ENCODE measurements at regions not wholly inside any gene's neighbourhood (a gene's known extent, or its start where the extent isn't known, plus 50 kb on each side); places are given as distances from the start of the nearest gene placed in this dataset.

- intact Hi-C loops (cut with micrococcal nuclease), result no loop called here
- no peaks in the 10 kb centered on the region for H3K27me3 Mint-ChIP-seq
- H3K9me3 Mint-ChIP-seq, result peaks cover 2% of the 10 kb centered on the region
- TF ChIP-seq CTCF (IDR thresholded peaks at IDR 0.05), result no peak
- H3K27ac Mint-ChIP-seq, result no peak overlapping the region
- ChIA-PET CTCF (no interaction called here), POLR2A (no interaction called here)
- H3K36me3 Mint-ChIP-seq (ENCODE audit: low read depth), result no peaks in the 10 kb centered on the region
- no peak overlapping the region for H3K4me3 Mint-ChIP-seq
- ATAC-seq (ENCODE audit: low read depth) (no peak), DNase-seq (no peak)
- no peaks in the 10 kb centered on the region for H3K4me1 Mint-ChIP-seq
Observed at GRCh38 chr6:153625089-153625488, 414.0 kb upstream of the OPRM1 start.

- peaks cover 2% of the 10 kb centered on the region for H3K9me3 Mint-ChIP-seq
- H3K4me1 Mint-ChIP-seq, result no peaks in the 10 kb centered on the region
- no peak for TF ChIP-seq CTCF (IDR thresholded peaks at IDR 0.05)
- ChIA-PET CTCF (no interaction called here), POLR2A (no interaction called here)
- H3K27ac Mint-ChIP-seq, result no peak overlapping the region
- no peak for DNase-seq
- intact Hi-C loops (cut with micrococcal nuclease), result no loop called here
- H3K27me3 Mint-ChIP-seq, result no peaks in the 10 kb centered on the region
- no peak for ATAC-seq (ENCODE audit: low read depth)
- H3K4me3 Mint-ChIP-seq, result no peak overlapping the region
- no peaks in the 10 kb centered on the region for H3K36me3 Mint-ChIP-seq (ENCODE audit: low read depth)
Observed at GRCh38 chr6:153624528-153624927, 414.5 kb upstream of the OPRM1 start.

GRCh38 chr6:153623496-153623895 is 415.5 kb upstream of the OPRM1 start:
- TF ChIP-seq CTCF (IDR thresholded peaks at IDR 0.05), result no peak
- Mint-ChIP-seq H3K27me3 (no peaks in the 10 kb centered on the region), H3K9me3 (peaks cover 2% of the 10 kb centered on the region), H3K36me3 (ENCODE audit: low read depth) (no peaks in the 10 kb centered on the region), H3K27ac (no peak overlapping the region), H3K4me3 (no peak overlapping the region), H3K4me1 (no peaks in the 10 kb centered on the region)
- ChIA-PET POLR2A (no interaction called here), CTCF (no interaction called here)
- DNase-seq, result no peak
- ATAC-seq (ENCODE audit: low read depth), result no peak
- intact Hi-C loops (cut with micrococcal nuclease), result no loop called here

- no peak overlapping the region for H3K4me3 Mint-ChIP-seq
- ChIA-PET CTCF (no interaction called here), POLR2A (no interaction called here)
- TF ChIP-seq CTCF (IDR thresholded peaks at IDR 0.05), result no peak
- ATAC-seq (ENCODE audit: low read depth), result no peak
- no peaks in the 10 kb centered on the region for H3K27me3 Mint-ChIP-seq
- DNase-seq, result no peak
- no peaks in the 10 kb centered on the region for H3K9me3 Mint-ChIP-seq
- H3K4me1 Mint-ChIP-seq, result no peaks in the 10 kb centered on the region
- no peak overlapping the region for H3K27ac Mint-ChIP-seq
- intact Hi-C loops (cut with micrococcal nuclease), result no loop called here
- no peaks in the 10 kb centered on the region for H3K36me3 Mint-ChIP-seq (ENCODE audit: low read depth)
Observed at GRCh38 chr6:153621491-153621890, 417.5 kb upstream of the OPRM1 start.

GRCh38 chr6:153621070-153621469 is 418.0 kb upstream of the OPRM1 start:
- no peaks in the 10 kb centered on the region for H3K9me3 Mint-ChIP-seq
- no peak overlapping the region for H3K27ac Mint-ChIP-seq
- DNase-seq (no peak), ATAC-seq (ENCODE audit: low read depth) (no peak)
- ChIA-PET POLR2A (no interaction called here), CTCF (no interaction called here)
- H3K27me3 Mint-ChIP-seq, result no peaks in the 10 kb centered on the region
- intact Hi-C loops (cut with micrococcal nuclease), result no loop called here
- H3K4me3 Mint-ChIP-seq, result no peak overlapping the region
- no peaks in the 10 kb centered on the region for H3K4me1 Mint-ChIP-seq
- H3K36me3 Mint-ChIP-seq (ENCODE audit: low read depth), result no peaks in the 10 kb centered on the region
- no peak for TF ChIP-seq CTCF (IDR thresholded peaks at IDR 0.05)
